ENCODE measurements at regions not wholly inside any gene's neighbourhood (a gene's known extent, or its start where the extent isn't known, plus 50 kb on each side); places are given as distances from the start of the nearest gene placed in this dataset.

DNA sequence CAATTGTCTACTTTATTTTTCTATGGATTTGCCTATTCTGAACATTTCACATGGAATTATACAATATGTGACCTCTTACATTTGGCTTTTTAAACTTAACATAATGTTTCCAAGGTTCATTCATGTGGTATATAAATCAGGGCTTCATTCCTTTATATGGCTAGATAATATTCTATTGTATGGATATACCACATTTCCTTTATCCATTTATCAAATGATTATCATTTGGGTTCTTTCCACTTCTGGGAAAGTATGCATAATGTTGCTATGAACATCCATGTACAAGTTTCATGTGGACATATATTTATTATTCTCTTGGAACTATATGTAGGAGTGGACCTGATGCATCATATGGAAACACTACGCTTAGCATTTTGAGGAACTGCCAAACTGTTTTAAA lies 99.7 kb upstream of the NCKAP5 start:
- DNase-seq: no peak

DNA sequence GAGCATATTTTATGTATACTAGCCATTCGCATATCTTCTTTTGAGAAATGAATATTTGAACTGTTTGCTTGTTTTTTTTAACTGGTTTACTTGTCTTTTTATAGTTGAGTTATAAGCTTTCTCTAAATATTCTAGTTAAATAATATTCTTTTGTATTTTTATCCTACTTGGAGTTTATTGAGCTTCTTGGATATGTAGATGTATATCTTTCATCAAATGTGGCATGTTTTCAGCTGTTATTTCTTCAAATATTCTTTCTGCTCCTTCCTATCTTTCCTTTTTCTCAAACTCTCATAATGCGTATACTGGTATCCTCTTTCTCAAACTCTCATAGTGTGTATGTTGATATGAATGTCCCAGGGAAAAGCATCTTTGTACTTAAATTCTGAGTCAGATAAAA lies 100.3 kb upstream of the NCKAP5 start:
- no peak for DNase-seq

DNA sequence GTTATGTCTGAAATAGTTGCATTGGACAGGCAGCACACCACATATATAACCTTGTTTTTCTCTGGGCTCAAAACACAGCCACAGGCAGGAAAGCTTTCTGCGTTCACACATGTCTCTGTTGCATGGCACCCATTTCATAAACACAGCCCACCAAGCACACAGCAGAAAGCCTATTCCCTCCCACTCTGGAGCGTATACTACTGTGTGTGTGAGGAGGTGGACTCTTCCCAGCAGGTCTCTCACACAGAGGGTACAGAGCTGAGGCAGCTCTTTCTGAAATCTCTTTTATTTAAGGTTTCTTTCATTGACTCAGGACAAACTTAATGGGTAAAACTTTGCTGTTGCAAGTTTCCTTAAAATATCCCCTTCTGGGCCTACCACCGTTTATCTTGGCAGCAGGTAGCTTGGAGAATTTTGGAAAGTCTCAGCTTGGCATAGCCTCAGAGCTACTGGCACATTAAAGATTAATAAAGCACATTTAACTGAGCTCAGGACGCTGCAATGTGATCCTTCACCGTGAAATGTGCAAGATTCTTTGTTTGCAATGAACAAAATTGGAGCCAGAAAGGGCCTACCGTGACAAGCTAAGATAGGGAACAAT lies 105.1 kb upstream of the NCKAP5 start:
- no peak for DNase-seq

DNA sequence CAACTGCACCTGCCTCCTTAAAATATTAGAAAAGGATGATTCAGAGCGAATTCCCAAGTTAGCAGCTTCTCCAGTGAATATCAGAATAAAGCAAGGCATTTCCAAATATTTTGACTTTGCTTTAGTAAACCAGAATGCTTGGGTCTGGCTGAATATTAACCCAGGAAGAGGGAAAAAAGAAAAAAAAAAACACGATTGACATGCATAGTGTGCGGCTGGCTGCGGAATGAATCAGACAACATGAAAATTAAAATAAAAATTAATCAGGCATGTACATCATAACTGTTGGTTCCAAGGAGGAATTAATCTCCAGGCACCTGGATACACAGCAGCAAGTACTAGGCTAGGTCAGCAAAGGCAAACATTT lies 105.8 kb upstream of the NCKAP5 start:
- no peak for DNase-seq

DNA sequence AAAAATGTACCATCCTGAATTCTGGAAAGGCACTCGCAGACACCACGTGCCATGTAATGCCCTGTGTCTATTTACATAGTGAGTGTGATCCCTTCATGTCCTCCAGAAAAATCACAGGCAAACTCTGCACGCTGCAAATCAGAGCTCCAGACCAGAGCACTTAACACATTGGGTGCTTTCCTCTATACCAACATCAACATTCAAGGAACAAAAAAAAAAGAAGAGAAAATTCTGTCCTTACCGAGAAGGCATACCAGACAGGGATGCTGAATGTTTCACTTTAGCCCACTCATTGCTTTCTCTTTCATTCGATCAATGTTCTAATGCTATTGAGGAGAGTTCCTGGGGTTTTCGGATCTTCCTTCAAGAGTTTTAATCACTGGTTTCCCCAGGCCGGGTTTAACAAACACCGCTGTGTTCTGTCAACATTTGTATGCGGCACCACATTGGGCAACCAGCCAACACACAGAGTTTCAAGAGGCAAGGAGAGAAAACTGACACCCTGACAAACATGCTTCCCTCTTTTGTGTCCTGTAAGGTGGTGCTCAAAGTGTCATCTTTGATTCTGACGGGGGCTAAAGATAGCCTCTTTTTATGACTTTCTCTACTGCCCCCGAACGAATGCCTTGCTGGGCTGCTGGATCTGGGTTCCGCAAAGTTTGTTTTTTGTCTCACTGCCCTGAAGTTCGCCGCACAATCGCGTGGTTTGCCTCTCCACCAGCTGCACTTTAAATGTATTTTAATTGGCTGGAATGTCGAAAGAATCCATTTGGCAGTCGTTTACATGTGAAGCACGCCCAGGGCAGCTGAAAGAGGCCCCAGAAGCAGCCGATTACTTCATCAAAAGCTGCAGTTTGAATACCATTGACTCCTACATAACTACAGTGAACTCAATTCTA lies 106.4 kb upstream of the NCKAP5 start:
- no peak for DNase-seq

DNA sequence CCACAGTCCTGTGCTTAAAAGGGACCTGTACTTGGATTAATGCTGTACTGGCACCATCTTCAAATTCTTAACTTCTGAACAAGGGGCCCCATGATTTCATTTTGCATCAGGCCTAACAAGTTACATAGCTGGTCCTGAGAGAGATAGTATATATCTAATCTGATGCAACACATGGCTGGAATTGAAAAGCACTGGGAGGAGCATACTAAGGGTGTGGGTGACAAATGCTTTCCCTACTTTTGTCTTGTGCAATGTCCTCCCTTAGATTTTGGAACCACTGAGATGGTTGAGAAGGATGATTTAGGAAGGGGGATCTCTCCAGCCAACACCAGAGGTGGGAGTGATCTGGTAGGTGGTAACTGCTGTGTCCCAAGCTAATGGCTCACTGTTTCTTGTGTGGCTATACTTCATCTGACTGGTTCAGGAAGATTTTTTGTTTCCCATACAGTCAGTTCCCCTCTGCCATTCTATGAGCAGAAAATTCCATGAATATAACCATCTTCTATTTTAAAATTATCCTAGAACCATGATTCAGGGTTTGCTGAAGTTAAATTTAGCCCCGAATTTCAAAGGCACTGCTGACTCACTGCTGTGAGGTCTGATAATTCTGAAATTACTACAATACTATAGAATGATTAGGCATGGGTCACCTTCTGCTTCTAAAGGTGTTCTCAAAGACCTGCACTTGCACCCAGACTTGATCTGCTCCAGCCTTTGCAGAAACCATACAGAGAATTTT lies 108.3 kb upstream of the NCKAP5 start:
- DNase-seq: no peak

DNA sequence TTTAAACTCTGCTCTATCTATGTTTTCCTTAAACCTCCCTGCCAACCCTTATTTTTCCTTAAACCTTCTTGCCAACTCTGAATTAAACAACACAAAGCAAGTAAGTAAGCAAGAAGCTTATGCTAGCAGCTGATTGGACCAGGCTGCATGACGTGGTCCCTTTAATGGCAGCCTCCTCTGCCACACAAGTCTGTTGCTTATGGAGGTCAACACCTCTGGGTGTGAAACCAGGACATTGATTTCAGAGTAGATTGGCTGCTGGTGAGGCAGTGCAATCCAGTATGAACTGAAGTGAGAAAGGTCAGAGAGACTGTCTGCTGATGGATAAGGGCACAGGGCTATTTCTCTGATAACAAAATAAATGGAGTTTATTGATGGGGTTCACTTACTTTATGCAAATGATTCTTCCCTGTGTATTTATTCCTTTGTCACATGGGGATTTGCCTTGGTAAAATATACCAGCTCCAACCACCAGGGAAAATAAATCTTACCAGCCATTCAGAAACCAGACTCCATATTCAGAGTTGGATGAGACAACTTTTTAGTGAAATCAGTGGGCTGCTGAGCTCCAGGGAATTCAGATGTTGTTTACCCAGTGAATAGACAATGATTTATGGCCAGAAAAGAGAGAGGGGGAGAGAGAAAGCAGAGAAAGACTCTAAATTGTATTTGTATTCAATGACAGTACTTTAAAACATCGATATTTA lies 112.2 kb upstream of the NCKAP5 start:
- no peak for DNase-seq

DNA sequence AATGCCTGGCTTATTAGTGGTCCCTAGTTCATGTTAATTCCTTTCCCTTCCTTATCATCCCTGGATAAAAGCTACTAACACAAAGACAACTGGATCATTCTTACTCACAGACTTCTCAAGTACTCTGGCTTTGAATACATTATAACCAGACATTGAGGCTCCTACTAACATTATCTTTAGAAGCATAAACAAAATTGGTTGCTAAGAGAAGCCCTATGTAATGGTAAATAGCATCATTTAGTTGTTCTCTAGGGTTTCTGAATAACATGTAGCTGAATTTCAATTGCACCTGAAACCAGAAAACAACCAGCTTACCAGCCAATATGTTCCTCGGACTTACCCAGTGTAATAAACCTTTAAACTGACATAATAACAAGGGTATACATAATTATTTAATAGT lies 114.1 kb upstream of the NCKAP5 start:
- no peak for DNase-seq

DNA sequence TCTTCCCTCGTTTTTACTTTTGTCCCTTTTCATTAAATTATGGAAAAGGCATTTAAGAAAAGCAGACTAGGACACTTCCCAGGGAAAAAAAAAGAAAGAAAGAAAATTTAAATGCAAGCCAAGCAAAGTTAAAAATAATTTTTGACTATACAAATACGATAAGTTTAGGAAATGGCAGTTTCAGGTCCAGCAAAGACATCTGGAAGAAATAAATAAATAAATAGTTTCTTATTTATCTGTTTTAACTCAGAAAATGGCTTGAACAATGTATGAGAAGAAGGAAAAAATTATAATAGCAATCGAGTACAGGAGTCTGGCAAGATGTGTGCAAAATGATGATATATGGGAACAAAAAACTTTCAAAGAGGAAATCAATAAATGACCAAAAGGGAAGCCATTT lies 114.6 kb upstream of the NCKAP5 start:
- DNase-seq: no peak

DNA sequence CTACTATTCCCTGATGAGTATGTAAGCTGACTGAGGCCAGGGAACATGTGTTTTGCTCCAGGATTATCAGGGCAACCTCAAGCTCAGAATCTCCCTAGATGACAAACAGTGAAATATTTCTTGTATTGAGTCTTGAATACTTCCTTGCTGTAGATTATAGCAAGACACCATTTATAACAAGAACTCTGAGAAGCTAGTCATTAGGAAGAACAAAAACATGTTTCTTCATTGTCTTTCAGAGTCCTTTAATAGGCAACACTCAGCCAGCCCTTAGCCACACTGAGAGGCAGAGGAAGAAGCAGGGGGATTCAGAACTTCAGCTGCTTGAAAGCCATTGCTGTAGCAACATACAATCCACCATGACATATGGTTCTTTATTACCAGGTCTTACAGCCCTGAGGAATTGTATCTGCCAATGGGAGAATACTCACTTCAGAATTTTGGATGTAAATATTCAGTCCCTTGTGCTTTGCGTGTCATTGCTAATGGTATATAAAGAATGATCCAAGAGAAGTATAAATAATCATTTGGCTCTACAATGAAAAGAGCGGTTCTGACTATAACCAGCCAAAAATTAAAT lies 117.5 kb upstream of the NCKAP5 start:
- no peak for DNase-seq

DNA sequence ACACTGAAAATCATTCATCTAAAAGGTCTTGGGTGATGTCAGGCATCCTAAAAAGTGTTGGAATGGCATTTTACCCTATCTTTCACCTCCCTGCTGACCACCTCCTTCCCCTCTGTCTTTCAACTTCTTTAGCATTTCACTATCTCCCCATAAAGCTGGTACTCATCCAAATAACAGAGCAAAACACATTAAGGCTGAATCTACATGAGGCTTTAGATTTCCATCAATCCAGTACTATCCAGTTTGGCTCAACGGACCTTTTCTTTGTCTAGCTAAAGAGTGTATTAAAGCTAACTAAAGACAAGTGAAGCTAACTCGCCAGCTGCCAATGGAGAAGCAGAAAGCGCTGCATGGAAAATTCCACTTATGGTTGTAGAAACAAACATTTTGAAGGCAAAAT lies 122.5 kb upstream of the NCKAP5 start:
- no peak for DNase-seq

DNA sequence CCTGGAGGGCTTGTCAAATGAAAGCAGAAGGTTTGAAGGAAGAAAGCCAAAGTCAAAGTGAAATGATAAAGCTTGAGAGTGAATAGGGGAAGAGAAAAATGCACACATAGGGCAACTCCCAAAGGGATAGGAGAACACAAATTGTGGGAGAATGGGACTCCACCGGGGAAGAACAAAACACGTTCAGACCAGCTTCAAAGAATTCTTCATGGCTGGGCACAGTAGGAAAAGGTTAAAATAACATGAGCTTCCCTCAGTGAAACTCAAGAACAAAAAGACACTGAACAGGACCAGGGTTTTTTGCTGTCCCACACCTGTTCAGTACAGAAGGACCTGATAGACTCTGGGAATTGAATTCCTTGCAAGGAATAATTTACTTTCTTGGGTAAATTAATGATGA lies 123.1 kb upstream of the NCKAP5 start:
- no peak for DNase-seq

DNA sequence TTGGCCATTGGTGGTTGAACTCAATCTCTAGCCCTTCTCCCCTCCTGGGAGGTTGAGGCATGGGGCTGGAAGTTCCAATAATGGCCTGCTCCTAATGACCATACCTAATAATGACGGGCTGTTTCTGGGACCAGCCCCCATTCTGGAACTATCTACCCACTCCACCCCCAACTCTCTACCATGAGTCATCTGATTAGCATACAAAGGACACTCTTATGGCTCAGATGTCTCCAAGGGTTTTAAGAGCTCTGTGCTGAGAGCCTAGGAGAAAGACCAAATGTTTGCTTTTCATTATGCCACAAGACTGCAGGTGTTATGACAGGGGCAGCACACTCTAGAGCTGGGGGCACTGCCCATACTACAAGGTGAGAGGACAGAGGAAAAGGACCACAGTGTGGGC lies 137.0 kb upstream of the NCKAP5 start:
- no peak for DNase-seq

DNA sequence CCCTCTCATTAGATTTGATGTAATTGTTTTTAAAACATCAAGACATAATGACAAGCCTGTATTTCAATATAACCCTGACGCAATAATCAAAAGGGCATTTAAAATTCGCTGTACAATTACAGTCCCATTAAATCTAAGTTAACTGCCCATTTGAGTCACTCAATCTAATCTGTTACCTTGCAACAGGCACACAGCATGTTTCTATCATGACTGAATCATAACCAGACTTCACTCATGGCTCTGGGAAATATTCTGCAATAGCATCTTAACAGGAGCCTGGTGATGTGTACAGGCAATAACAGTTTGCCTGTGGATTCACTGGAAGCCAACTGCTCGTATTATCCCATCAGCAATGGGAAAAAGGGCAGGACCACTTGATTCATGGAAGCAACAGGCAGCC lies 142.3 kb upstream of the NCKAP5 start:
- DNase-seq: no peak

DNA sequence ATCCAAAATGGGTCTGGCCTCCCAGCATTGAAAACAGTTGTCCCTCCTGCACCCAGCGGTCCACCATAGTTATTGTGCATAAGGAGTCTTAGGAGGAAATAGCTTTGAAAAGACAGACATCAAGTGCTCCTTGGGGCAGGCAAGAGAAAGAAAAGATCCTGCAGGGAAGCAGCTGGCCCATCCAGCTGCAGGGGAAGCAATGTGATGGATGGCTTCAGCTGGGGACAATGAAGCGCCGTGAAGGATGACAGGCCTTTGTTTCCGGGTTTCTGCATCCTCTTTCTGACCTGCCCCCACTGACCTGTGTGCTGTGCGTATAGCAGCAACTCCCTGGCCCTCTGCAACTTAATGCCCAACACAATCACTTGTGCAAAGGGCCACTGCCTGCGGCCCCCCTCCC lies 142.9 kb upstream of the NCKAP5 start:
- no peak for DNase-seq

DNA sequence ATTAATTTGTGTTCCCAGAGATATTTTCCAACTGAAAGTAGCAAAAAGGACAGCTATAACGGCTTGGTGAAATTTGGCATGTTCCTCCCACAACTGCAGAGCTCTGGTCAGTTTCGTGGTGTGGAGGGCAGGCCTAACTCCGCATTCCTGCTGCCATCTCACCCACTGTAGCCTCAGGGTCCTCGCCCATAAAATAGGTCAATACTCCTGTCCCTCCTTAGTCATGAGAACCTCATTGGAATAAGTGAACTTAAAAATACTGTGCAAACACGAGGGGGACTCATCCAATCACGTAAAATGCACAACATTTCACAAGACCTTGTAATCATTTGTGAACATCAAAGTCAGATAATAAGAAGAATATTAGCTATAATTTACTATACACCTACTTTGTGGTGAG lies 143.5 kb upstream of the NCKAP5 start:
- DNase-seq: no peak

DNA sequence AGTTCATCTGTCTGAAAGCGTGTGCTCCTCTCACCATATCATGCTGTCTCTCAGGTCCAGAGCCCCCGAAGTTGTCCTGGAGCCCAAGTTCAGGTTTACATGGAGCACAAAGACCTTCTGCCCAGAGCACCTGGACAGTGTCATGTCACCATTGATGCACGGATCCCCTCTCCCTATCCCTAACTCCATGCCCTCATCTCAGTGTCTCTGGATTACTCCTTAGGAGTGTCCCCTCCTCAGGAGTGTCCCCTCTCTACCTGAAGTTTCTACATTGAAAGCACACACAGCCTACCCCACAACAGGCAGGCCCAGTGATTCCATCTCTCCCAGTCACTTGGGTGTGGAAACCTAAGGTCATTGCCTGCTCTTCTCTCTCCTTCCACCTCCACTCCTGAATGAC lies 144.1 kb upstream of the NCKAP5 start:
- DNase-seq: no peak

DNA sequence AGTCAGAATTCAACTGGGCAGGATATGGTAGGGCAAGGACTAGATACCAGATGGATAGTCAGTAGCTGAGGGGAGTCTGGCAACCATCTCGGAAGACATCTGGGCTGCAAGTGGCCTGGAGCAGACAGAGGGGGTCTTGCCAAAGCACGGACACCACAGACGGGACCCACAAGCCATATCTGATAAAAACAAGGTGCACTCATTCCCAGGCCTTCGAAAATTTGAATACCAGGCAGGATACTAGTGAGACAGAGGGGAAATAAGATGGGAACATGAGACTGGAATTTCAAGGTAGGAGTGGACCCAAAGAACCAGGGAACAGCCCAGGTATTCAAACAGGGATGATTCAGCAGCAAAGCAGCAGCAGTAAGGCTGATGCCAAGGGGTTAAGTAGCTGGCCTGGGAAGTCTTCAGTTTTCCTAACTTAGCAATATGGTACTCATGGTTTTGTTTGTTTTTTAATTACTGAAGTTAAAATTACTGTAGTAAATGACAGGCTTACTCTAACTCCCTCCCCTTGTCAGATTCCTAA lies 144.9 kb upstream of the NCKAP5 start:
- DNase-seq: no peak

DNA sequence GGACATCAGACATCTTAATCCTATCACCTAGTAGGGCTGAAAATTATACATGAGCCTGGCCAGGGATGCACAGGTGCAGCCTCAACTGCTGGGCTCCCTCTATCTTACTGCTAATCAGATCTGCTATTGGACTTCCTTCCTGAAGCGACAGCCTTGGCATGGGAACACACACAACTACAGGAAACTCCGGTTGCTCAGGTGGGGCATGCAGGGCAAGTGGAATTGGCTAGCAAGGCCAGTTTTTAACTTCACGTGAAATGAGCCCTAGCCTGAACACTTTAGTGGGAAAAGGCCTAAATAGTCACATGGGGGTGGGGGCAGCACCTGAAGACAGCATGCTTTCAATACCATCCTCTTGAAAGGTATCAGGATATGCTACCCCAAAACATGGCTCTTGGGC lies 147.9 kb upstream of the NCKAP5 start:
- no peak for DNase-seq

DNA sequence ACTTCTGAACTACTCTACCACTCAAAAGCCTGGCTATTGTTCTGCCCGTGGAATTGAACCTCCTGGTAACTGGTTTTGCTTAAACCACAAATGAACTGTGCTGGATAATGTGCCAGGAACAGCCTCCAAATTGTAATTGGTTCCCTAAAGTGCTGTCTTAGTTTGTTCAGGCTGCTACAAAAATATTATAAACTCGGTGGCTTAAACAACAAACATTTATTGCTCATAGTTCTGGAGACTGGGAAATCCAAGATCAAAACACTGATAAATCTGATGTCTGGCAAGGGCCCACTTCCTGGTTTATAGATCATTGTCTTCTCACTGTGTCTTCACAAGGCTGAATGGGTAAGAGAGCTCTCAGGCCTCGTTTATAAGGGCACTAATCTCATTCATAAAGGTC lies 149.2 kb upstream of the NCKAP5 start:
- DNase-seq: no peak

DNA sequence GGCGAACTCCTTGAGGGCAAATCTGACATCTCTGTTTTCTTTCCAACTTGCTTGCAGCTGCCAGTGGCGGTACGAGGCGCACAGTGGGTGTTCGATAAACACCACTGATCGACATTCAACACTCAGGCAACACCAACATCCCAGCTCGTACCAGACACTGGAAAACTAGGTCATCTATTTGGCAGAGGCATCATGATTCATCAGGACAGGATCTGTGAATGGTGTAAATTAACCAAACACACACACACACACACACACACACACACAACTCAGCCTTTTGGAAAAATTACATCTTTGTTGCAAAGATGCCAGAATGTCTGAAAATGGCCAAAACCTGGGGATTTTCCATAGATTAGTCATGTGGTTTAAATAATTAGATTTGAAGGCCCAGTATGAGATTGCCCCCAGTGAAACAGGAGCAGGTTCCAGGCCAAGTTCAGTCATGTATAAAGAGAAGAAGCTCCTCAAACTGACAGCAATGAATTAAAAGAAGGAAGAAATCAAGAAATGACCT lies 150.5 kb upstream of the NCKAP5 start:
- no peak for DNase-seq

DNA sequence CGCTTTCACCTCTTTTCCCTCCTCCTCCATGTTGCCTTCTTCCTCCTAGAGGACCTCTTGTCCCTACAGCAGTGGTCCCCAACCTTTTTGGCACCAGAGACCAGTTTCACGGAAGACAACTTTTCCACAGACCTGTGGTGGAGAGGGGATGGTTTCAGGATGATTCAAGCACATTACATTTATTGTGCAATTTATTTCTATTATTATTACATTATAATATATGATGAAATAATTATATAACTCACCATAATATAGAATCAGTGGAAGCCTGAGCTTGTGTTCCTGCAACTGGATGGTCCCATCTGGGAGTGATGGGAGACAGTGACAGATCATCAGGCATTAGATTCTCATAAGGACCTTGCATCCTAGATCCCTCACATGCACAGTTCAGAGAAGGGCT lies 152.2 kb upstream of the NCKAP5 start:
- no peak for DNase-seq

DNA sequence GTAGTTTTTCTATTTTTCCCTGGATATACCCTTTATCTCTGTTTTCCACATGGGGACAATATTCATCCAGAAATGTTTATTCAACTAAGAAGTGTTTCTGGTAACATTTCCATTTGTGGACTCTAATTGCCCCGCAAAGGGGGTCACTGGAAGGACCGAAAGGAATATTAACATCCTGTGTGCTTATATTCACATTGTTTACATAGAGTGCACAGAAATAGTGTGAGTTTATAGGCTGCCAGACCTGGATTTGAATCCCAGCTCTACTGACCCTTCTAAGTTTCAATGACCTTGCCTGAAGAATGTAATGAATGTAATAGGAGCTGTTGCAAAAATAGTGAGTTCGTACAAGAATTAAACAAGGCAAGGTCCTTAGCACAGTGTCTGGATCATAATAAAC lies 152.9 kb upstream of the NCKAP5 start:
- no peak for DNase-seq
